ENCODE measurements at regions not wholly inside any gene's neighbourhood (a gene's known extent, or its start where the extent isn't known, plus 50 kb on each side); places are given as distances from the start of the nearest gene placed in this dataset.

DNA sequence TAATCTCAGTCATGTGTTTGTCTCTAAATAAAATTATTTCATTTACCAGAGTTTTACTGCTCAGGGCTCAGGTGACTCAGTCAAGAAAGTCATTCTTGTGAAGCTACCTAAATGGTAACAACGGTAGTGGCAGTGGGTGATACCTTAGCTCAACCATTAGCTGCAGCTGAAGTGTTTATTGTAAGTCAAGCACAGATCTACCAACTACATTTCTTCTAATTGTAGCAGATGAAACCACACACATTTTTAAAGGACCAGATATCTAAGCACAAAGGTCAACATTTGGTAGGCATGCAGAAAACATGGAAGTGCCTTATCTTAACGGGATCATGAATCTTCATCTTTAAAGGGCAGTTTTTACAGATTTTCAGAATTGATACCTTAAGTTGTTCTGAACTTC, 79.1 kb downstream of the FAT4 start:
- no peaks in the 10 kb centered on the region for H4K20me1 ChIP-seq (ENCODE audit: control insufficient read depth, extremely low read depth, insufficient read depth, low read length)
- no peaks in the 10 kb centered on the region for H3K9me3 ChIP-seq (ENCODE audit: control insufficient read depth, insufficient read depth, low read depth, low read length)
- H3K4me1 ChIP-seq (ENCODE audit: control insufficient read depth, extremely low read depth, insufficient read depth, low read length), result peaks cover 6% of the 10 kb centered on the region
- no peak overlapping the region for H3K27ac ChIP-seq (ENCODE audit: insufficient read depth, low read length)
- no peaks in the 10 kb centered on the region for H3K27me3 ChIP-seq (ENCODE audit: control insufficient read depth, insufficient read depth, low read length)
- H3K79me2 ChIP-seq (ENCODE audit: control insufficient read depth, insufficient read depth, low read length), result no peaks in the 10 kb centered on the region
- H3K9ac ChIP-seq (ENCODE audit: insufficient read depth, low read length), result no peak overlapping the region
- no peak overlapping the region for H2AFZ ChIP-seq (ENCODE audit: low read length)
- TF ChIP-seq CTCF (conservative IDR thresholded peaks at IDR 0.05 in 1 of 2, IDR thresholded peaks at IDR 0.05 in 1 of 2; ENCODE audit: low read depth in 1 of 2, low read length in 2 of 2) (no peak), EZH2 (IDR thresholded peaks at IDR 0.05; ENCODE audit: low read length, missing control alignments) (no peak)
- no peak for DNase-seq (ENCODE audit: low read depth in 2 of 2)
- H3K36me3 ChIP-seq (ENCODE audit: control insufficient read depth, insufficient read depth, low read length), result no peaks in the 10 kb centered on the region
- no peak overlapping the region for H3K4me2 ChIP-seq (ENCODE audit: extremely low read depth, insufficient read depth, low read length)
- no peak overlapping the region for H3K4me3 ChIP-seq (replicated peaks in 1 of 4; ENCODE audit: control extremely low read depth in 1 of 4, insufficient read depth in 1 of 4, low read depth in 3 of 4, low read length in 4 of 4)

DNA sequence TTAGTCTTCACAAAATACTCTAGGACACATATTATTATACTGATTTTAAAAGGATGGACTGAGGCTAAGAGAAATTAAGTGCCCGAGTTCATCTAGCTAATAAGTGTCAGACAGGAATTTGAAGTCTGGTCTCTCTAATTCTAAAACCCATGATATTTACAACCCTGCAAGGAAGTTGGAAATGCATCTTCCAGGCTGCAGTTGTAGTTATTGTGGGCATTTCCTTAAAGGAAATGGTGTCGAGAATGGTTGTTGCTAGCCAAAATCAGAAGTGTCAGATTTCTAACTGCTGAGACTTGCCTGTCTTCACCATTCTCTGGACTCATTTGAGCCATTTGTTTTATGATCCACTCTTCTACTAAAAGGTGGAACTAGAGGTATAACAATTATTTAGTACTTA, 82.5 kb downstream of the FAT4 start:
- no peaks in the 10 kb centered on the region for H4K20me1 ChIP-seq (ENCODE audit: control insufficient read depth, extremely low read depth, insufficient read depth, low read length)
- no peaks in the 10 kb centered on the region for H3K79me2 ChIP-seq (ENCODE audit: control insufficient read depth, insufficient read depth, low read length)
- H3K27me3 ChIP-seq (ENCODE audit: control insufficient read depth, insufficient read depth, low read length), result no peaks in the 10 kb centered on the region
- H3K4me2 ChIP-seq (ENCODE audit: extremely low read depth, insufficient read depth, low read length), result no peak overlapping the region
- DNase-seq (ENCODE audit: low read depth in 2 of 2), result no peak
- no peak overlapping the region for H3K4me3 ChIP-seq (replicated peaks in 1 of 4; ENCODE audit: control extremely low read depth in 1 of 4, insufficient read depth in 1 of 4, low read depth in 3 of 4, low read length in 4 of 4)
- TF ChIP-seq CTCF (conservative IDR thresholded peaks at IDR 0.05 in 1 of 2, IDR thresholded peaks at IDR 0.05 in 1 of 2; ENCODE audit: low read depth in 1 of 2, low read length in 2 of 2) (no peak), EZH2 (IDR thresholded peaks at IDR 0.05; ENCODE audit: low read length, missing control alignments) (no peak)
- no peaks in the 10 kb centered on the region for H3K4me1 ChIP-seq (ENCODE audit: control insufficient read depth, extremely low read depth, insufficient read depth, low read length)
- no peak overlapping the region for H3K9ac ChIP-seq (ENCODE audit: insufficient read depth, low read length)
- no peaks in the 10 kb centered on the region for H3K9me3 ChIP-seq (ENCODE audit: control insufficient read depth, insufficient read depth, low read depth, low read length)
- H3K36me3 ChIP-seq (ENCODE audit: control insufficient read depth, insufficient read depth, low read length), result no peaks in the 10 kb centered on the region
- no peak overlapping the region for H2AFZ ChIP-seq (ENCODE audit: low read length)
- no peak overlapping the region for H3K27ac ChIP-seq (ENCODE audit: insufficient read depth, low read length)

DNA sequence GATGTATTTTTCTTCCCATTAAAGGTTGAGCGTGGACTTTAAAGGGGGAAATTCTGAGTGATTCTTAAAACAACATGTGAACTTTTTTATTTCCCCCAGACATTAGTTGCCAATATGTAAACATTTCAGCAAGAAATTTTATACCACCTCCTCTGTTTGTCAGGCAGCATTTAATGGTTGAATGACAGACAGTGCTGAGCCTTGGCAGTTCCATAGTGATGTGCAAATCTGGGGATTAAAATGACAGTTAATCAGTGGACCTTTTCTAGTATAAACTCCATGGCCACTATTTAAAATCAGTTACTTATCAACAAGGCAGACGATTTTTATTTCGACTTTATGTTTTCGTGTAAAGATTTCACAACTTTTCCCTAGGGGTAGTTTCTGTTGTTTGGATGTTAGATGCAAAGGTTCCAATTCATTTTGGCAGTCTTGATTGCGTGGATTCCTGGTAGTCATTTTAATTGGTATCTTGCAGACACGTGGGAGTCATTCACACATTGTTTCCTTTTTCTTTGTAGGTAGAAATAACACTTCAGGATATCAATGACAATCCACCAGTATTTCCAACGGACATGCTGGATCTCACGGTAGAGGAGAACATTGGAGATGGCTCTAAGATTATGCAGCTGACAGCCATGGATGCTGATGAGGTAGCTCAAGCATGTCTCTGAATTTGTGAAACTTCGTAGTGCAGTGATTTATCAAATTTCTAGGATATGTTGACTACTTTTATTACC, 83.7 kb downstream of the FAT4 start:
- no peaks in the 10 kb centered on the region for H3K27me3 ChIP-seq (ENCODE audit: control insufficient read depth, insufficient read depth, low read length)
- H3K79me2 ChIP-seq (ENCODE audit: control insufficient read depth, insufficient read depth, low read length), result no peaks in the 10 kb centered on the region
- H3K9ac ChIP-seq (ENCODE audit: insufficient read depth, low read length), result no peak overlapping the region
- H2AFZ ChIP-seq (ENCODE audit: low read length), result no peak overlapping the region
- no peaks in the 10 kb centered on the region for H3K4me1 ChIP-seq (ENCODE audit: control insufficient read depth, extremely low read depth, insufficient read depth, low read length)
- no peak overlapping the region for H3K27ac ChIP-seq (ENCODE audit: insufficient read depth, low read length)
- H4K20me1 ChIP-seq (ENCODE audit: control insufficient read depth, extremely low read depth, insufficient read depth, low read length), result no peaks in the 10 kb centered on the region
- H3K36me3 ChIP-seq (ENCODE audit: control insufficient read depth, insufficient read depth, low read length), result no peaks in the 10 kb centered on the region
- no peak overlapping the region for H3K4me3 ChIP-seq (replicated peaks in 1 of 4; ENCODE audit: control extremely low read depth in 1 of 4, insufficient read depth in 1 of 4, low read depth in 3 of 4, low read length in 4 of 4)
- no peak overlapping the region for H3K4me2 ChIP-seq (ENCODE audit: extremely low read depth, insufficient read depth, low read length)
- no peak for TF ChIP-seq CTCF (conservative IDR thresholded peaks at IDR 0.05 in 1 of 2, IDR thresholded peaks at IDR 0.05 in 1 of 2; ENCODE audit: low read depth in 1 of 2, low read length in 2 of 2)
- no peak for TF ChIP-seq EZH2 (IDR thresholded peaks at IDR 0.05; ENCODE audit: low read length, missing control alignments)
- DNase-seq (ENCODE audit: low read depth in 2 of 2), result no peak
- H3K9me3 ChIP-seq (ENCODE audit: control insufficient read depth, insufficient read depth, low read depth, low read length), result no peaks in the 10 kb centered on the region

All from fibroblast of lung (primary cell).